ENCODE measurements at regions not wholly inside any gene's neighbourhood (a gene's known extent, or its start where the extent isn't known, plus 50 kb on each side); places are given as distances from the start of the nearest gene placed in this dataset.

- no peak for TF ChIP-seq EZH2 (IDR thresholded peaks at IDR 0.05; ENCODE audit: borderline replicate concordance)
- no peak for TF ChIP-seq CTCF (IDR thresholded peaks at IDR 0.05; ENCODE audit: poor library complexity)
These were observed 640.1 kb upstream of the CDH8 start for GRCh38 chr16:62676306-62676705.
